ENCODE measurements at regions not wholly inside any gene's neighbourhood (a gene's known extent, or its start where the extent isn't known, plus 50 kb on each side); places are given as distances from the start of the nearest gene placed in this dataset.

- TF ChIP-seq CTCF (IDR thresholded peaks at IDR 0.05 in 4 of 5, conservative IDR thresholded peaks at IDR 0.05 in 1 of 5) = no peak
- no peak for TF ChIP-seq POLR2A (IDR thresholded peaks at IDR 0.05)
These were observed 126.6 kb upstream of the CPNE8 start for GRCh38 chr12:39032034-39032433.

Data from gastrocnemius medialis (tissue), 4 donors.